ENCODE measurements at regions not wholly inside any gene's neighbourhood (a gene's known extent, or its start where the extent isn't known, plus 50 kb on each side); places are given as distances from the start of the nearest gene placed in this dataset.

DNA sequence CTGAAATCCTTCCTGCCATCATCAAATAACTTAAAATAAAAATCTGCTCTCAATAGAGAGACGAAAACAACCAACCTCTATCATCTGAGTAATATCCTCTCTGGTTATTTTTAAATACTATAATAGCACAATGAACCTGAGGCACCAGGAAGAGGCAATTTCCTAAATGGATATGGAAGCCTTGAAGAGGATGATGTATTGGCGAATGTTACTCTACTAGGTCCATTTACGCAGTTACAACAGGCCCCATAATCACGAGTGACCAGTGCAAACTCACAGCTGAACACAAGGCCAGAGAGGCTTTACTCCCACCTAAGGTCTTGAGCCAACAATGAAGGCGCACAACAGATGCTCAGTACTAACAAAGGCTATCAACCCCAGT, 678.8 kb upstream of the NR3C2 start:
- no peak for DNase-seq

DNA sequence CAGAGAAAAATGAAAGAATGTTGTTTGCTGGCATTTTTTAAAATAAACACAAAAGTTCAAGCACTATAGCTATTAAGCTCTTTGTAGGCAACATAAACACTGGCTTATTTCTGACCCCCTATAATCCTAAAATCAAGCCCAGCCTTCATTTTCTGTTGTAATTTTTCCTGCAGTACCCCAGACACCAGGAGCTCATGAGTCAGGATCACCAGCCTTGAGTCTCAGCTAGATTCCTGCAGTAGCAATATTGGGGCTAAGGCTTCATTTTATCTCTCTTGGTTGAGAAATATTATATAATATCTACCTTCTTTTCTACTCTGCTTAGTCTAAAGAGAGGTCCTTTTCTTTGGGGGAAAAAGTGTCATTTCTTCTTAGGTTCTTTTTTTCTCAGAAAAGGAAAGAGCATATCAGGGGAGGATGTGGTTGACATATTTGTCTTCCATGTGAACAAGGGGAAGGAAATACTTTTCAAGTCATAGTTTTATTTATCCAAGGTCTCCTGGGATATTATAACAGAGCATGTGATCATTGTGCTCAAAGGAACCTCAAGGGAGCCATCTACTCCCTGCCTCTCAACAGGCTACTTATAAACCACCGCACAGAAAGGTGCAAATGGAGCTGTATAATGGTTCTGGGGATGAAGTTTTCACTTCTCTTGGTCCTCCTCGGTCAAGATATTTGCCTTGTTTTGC, 678.3 kb upstream of the NR3C2 start:
- no peak for DNase-seq

DNA sequence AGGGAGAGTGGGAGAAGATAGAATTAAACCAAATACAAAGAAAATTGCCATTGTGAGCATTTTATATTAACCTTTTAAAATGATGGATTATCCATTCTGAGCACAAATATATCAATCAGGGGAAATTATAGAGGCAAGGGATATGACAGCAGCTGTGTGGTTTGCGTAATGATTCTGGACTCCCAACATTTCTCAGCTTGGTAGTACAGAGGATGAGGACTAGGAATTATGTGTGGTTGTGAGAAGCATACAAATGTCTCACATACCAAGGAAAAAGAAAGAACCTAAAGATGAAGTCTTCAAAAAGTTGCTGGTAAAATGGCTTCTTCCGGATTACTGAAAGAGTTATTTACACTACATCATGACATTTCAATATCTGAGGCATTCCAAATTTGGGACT, 674.6 kb upstream of the NR3C2 start:
- DNase-seq = no peak

DNA sequence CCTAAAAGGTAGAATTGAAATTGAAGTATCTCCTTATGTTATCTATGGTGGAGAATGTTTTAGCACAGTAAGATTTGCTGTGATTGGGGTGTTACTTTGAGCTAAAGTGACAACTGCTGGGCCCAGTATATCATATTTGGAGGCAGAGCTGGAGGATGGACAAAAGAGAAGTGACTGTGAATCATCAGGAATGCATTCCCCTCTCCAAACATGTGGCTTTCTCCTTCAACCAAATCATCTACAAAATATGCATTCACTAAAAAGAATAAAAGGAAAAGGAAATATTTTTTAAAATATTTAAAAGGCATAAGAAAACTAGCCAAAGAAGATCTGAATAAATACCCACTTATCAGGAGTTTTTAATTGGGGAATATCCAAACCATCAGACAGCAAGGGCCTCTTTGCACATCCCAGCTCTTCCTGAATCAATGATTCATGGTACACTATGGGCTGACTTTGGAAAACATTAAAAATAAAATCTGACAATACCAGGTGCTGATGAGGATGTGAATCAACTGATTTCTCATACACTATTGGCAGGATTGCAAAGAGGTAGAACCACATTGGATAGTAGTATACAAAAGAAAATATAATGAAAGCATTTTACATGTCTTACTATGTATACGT, 671.7 kb upstream of the NR3C2 start:
- DNase-seq = no peak

DNA sequence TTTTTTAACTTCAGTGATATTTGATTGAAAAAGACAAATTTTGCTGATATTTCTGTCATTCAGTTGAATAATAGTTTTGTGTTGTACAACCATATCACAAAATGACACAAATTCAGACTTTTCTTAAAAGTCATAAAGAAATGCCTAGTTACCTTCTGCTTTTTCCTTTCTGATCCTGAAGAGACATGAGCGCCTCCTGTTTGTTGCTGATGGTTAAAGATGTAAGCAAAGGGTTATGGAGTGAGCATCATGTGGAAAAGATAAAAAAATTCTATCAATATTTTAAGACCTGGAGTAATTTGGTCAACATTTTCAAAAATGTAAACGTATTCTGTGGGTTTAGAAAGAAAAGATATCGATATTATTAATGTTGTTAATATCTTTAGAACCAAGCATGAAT, 669.9 kb upstream of the NR3C2 start:
- DNase-seq = no peak

DNA sequence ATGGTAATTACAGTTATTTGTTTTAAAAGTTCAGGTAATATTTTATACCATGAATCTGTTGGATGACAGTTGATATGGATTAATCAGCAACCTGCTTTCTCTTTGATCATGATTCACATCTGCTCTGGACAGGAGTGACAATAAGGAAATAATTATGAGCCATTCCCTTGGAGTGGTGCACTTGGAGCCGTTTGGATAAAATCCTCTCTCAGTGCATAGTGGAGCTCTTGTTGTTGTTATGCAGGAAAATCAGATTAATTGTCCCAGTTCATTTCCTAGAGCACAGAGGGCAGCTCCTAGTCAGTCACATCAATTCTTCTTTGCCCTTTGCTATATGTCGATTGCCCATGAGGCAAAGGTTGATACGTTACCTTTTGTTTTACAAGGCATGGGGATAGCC, 668.3 kb upstream of the NR3C2 start:
- no peak for DNase-seq

DNA sequence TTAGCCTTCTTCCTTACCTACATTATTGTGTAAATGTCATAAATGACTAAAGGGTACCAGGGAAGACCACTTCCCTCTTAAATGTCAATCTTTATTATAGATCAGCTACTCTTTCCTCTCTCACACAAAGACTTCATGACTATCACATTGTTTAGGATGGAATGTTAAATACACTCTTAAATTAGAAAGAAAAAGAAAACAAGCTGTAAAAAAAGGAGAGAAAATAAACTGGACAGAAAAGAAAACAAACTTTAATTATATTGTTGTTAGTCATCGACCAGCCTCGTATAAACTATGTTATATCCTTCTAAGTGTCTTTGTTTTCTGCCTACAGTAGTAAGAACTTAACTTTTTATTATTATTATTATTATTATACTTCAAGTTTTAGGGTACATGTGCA, 666.4 kb upstream of the NR3C2 start:
- DNase-seq = no peak

DNA sequence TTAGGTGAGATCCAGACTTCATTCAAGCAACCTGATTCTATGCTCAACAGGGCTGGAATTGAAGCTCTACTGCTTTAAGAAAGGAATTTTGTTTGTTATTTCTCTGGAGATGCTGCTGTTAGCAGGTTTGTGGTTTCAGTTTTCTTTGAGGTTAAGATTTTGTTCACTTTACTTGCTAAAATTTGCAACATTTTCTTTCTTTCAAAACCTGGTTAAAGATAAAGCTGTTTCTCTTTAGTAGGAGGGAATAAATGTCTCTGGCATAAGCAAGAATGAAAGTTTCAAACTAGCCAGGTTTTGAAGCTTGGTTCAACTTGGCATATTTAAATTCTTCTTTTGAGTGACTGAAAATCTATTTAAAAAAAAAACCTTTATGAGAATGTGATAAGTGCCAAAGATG, 660.6 kb upstream of the NR3C2 start:
- DNase-seq = no peak

DNA sequence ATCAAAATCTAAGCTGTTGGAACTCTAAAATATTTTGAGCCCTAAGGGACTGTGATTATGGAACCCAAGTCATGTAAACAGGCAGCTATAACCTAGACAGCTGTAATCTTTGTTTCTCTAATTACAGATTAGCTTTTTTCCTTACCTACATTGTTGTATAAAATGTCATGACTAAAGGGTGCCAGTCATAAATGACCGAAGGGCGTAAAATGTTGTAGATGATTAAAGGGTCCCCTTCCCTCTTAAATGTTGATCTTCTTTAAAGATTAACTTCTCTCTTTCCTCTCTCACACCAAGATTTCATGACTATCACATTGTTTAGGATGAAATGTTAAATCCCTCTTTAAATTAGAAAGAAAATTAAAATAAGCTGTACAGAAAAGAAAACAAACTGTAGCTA, 659.4 kb upstream of the NR3C2 start:
- DNase-seq = no peak

DNA sequence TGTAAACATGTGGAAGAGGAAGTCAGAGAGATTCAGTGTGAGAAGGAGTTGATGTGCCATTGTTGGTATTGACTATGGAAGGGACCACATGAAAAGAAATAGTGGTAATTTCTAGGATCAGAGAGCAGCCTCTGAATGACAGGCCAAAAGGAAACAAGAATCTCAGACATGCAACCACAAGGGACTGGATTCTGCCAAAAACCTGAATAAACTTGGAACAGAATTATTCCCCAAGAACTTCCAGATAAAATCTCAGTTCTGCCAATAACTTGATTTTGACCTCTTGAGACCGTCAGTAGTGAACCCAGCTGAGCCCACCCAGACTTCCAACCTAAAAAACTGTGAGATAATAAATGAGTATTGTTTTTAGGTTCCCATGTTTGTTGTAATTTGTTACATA, 653.6 kb upstream of the NR3C2 start:
- no peak for DNase-seq

DNA sequence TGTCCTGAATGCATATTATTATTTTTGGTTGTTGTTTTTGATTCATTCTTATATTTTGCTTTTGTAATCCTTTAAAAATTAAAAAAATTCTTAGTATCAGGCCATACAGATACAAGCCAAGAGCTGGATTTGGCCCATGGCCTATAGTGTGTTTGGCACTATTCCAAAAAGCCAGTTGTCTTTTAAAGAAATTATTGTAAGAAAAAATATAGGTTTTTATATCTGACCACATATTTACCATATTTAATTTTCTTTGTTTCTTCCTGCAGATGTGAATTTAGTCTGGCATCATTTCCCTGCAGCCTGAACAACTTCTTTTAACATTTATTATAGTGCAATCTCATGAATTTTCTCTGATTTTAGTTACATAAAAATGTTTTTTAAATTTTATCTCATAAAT, 652.8 kb upstream of the NR3C2 start:
- no peak for DNase-seq

DNA sequence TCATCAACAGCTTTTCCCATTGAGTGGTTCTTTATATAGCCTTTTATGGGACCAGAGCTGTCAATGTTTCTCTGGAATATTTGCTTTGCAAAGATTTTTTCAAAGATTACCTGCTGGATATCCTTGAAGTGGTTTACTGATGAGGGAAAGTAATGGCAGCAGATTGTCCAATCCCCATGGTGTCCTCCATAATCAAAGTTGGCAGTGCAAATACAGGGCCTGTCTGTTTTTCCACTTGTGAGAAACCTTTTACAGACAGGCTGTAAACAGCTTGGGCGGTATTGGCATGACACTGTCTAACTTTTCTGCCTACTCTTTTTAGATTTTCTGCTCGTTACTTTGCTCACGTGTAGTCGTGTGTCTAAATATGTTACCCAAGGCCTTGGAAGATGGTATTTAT, 641.9 kb upstream of the NR3C2 start:
- DNase-seq = no peak

DNA sequence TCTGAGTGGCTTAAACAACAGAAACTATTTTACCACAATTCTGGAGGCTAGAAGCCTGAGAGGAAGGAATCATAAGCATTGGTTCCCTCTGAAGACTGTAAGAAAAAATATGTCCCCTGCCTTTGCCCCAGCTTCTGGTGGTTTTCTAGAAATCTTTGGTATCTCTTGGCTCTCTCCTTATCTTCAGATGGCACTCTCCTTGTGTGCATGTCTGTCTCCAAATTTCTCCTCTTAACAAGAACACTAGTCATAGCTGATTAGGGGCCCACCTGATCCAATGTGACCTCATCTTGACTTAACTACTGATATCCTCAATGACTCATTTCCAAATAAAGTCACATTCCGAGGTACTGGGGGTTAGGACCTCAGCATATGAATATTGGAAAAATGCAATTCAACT, 635.0 kb upstream of the NR3C2 start:
- no peak for DNase-seq

DNA sequence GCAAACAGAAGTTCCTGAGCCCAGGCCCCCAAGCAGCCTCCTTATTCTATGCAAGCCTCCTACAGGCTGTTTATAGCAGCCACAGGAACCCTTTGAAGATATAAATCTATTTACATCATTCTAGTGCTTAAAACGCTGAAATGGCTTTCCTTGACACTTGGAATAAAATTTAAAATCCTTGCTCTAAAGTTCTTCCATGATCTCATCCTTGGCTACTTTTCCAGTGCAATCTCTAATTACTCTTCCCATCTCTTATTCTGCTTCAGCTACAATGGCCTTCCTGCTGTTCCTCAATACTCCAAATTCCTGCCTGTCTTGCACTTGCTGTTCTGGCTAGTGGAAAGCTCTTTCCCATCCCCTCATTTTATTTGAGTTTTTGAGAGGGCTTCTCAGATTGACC, 634.2 kb upstream of the NR3C2 start:
- DNase-seq = no peak

DNA sequence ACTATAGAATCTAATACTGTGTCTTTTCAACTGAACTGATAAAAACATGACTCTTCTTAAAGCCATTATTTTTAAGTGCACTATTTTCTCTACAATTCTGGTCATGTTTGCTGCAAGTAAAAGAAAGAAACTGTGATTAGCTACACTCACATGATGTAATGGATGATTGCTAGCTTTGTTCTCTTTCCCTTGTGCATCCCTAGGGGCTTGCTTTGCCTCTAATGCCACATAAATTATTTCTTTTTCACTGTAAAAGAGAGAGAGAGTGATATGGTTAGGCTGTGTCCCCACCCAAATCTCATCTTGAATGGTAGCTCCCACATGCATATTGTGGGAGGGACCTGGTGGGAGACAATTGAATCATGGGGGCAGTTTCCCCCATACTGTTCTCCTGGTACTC, 630.2 kb upstream of the NR3C2 start:
- DNase-seq = no peak

DNA sequence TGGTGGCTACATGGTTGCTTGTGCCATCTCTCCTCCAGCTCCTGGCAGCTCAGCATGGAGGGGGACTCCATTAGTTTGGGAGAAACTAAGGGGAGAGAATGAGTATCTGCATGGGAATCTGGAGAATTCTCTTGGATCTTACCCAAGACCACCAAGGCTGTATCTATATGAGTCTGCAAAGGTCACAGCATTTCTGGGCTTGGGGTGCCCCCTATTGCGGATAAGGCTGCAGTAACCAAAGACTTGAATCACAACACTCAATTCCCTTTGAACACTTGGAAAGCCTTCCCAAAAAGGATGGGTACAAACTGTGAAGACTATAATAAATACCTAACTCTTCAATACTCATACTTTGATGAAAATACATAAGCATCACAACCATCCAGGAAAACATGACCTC, 623.5 kb upstream of the NR3C2 start:
- DNase-seq = no peak

DNA sequence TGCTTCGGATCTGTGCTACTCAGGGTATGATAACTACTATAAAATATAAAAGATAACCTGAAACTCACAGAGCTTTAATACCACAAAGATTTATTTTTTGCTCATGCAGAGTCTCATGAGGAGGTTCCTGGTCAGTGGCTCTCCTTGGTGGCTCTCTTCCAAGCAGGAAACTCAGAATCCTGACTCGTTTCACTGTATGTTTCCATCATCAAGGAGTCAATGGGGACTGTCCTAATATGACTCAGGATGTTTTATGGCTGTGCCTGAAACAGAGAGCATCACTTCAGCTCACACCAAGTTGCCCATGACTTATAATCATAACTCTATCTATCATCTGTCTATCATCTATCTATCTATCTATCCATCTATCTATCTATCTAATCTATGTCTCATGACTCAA, 620.8 kb upstream of the NR3C2 start:
- no peak for DNase-seq

DNA sequence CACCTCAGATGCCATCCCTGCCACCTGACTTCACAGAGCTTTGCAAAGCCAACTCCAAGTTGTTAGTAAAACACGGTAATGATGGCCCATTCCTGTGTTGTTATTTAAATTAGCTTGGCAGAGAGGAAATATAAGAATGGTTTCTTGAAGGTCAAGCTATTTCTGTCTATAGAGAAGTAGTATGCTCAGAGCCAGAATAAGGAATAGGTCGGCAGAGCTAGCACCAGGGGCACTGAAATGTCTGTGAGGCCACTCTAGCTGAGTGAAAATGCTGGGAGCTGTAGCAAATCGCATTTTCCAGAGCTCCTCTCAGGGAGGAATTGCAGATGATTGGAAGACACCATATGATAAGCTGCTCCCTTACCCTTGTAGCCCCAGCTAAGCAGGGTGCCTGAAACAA, 615.4 kb upstream of the NR3C2 start:
- DNase-seq = no peak

DNA sequence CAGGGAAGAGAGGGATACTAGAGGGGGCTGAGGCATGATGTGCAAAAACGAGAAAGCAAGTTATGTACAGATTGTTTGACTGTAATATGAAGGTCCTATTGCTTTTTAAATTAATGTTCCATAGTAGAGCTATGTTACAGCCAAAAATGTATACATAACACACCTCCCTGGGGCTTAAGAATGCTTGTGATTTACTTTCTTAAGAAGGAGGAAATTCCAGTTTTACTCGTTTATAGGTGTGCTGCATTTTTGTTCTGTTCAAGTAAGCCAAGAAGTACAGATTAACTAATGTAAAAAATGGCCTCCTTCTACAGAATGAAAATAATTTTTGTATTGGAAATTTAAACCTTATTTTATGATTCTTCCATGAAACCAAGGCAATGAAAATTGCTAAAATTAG, 614.4 kb upstream of the NR3C2 start:
- no peak for DNase-seq

DNA sequence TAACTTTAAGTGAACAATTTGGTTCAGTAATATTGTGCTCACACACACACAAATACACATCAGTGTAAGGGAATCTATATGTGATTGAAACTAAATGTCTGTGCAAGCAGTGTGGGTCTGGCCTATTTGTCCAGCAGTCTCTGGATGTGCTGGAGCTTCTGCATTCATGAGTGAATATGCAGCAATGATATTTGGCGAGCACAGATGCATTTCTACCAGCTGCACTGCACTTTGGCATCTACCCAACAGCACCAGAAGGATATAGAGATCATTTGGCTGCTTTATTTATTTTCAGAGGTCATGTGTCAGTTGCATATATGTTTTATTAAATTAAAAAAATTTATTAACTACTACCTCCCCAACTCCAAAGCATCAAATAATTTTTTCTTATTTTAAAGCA, 613.4 kb upstream of the NR3C2 start:
- DNase-seq = no peak

DNA sequence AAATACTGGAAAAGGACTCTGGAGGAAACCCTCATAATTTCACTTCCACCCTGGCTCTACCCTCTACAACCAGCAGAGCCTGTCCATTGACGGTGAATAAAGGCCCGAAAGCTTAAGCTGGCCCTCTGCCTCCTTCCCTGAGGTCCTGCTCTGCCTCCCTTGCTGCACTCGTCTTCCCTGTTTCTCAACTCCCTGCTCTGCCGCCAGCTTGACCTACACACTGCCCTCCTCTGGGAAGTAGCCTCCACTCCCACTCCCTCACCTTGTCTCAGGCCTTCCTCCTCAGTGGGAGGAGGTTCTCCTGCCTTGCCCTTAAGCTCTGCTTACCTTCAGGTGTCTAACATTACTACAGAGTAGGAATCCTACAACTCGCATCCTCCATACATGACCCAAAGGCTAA, 608.6 kb upstream of the NR3C2 start:
- DNase-seq = no peak

DNA sequence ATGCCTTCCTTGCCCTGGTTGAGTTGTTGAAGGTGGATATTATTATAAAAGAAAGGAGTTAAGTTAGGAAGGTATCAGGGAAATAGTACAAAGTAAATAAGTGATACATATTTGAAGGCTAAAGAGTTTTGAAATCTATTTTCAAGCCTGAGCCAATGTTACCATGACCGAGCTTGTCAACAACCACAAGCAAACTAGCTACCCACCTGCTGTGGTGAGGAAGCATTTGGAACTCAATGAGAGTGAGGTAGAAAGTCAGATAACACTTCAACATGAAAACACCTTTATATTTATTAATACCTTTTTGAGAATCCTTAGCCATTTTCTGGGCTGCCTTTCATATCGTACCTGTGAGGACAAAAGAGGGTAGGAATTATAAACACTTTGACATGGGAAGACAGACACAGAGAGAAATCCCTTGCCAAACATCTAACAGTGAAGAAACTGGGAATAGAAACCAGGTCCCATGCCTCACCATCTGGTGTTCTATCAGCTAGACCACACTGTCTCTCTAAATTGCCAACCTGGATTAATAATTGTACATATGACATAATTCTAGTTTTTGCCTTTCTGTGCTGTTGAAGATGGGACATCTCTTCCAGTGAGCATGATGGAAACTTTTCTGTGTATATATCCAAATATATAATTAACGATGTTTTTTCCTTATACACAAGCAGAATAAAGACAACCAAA, 606.4 kb upstream of the NR3C2 start:
- DNase-seq = no peak

DNA sequence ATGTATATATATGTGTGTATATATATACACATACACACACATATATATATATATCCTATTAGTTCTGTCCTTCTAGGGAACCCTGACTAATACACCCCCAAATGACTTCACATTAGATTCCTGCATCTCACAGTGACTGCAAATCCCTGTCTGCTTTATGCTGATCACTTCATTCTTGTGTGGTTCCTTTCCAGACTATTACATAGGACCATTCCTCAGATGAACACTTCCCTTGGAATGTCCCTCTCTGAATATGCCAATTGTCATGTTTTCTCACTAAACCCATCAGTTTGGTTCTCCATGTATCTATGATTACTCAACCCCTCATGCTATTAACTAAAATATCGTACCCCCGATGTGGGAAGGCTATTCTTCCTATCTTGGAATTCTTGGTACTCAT, 605.2 kb upstream of the NR3C2 start:
- no peak for DNase-seq

Data from hypothalamus (tissue), 51 donors.